SK-N-SH treated with all-trans-retinoic acid at 6 μM for 48 hours (cell line): ENCODE measurements at regions not wholly inside any gene's neighbourhood (a gene's known extent, or its start where the extent isn't known, plus 50 kb on each side); places are given as distances from the start of the nearest gene placed in this dataset.
"Not testable (repeated sequence)": the region's sequence is repeated elsewhere in the genome, so short reads cannot be mapped to it uniquely, and the experiment has no call there.

Experiments
- ATAC-seq: fragments of 200-7000 bp; cut with Tn5 transposase; 3 replicates; pipeline ENCODE4 v1.9.1; 2020; ENCODE audit warnings: mild to moderate bottlenecking, moderate library complexity
- BACH2 ChIP-seq: fragments of 250-450 bp; sonication (Bioruptor Pico); IDR thresholded peaks from 2 replicates; pipeline ENCODE4 v1.9.0; 2021; ENCODE audit warnings: mild to moderate bottlenecking, borderline replicate concordance
- CREB5 ChIP-seq: fragments of 250-450 bp; sonication (Bioruptor Pico); IDR thresholded peaks from 2 replicates; pipeline ENCODE4 v1.5.1; 2020; ENCODE audit warnings: low read depth, mild to moderate bottlenecking, moderate library complexity
- CSDC2 ChIP-seq: fragments of 250-450 bp; sonication (Bioruptor Pico); IDR thresholded peaks from 2 replicates; pipeline ENCODE4 v1.5.0; 2020; ENCODE audit warnings: mild to moderate bottlenecking, moderate library complexity
- ESRRG ChIP-seq: fragments of 250-450 bp; sonication (Bioruptor Pico); IDR thresholded peaks from 2 replicates; pipeline ENCODE4 v1.6.1; 2021; ENCODE audit warnings: mild to moderate bottlenecking
- GLIS3 ChIP-seq: fragments of 250-450 bp; sonication (Bioruptor Pico); IDR thresholded peaks from 2 replicates; pipeline ENCODE4 v1.5.0; 2020; ENCODE audit warnings: mild to moderate bottlenecking, moderate library complexity
- ISL1 ChIP-seq: fragments of 250-450 bp; sonication (Bioruptor Pico); IDR thresholded peaks from 2 replicates; pipeline ENCODE4 v2.1.2; 2022; ENCODE audit warnings: mild to moderate bottlenecking, moderate library complexity
- OSR1 ChIP-seq: fragments of 250-450 bp; sonication (Bioruptor Pico); IDR thresholded peaks from 2 replicates; pipeline ENCODE4 v1.8.0; 2022; ENCODE audit warnings: moderate library complexity, mild to moderate bottlenecking, inconsistent platforms
- POU6F1 ChIP-seq: fragments of 250-450 bp; sonication (Bioruptor Pico); IDR thresholded peaks from 2 replicates; pipeline ENCODE4 v1.8.0; 2021; ENCODE audit warnings: low read depth, mild to moderate bottlenecking, moderate library complexity, borderline replicate concordance
- RARB ChIP-seq: fragments of 250-450 bp; sonication (Bioruptor Pico); IDR thresholded peaks from 2 replicates; pipeline ENCODE4 v1.8.0; 2021; ENCODE audit warnings: mild to moderate bottlenecking, moderate library complexity
- SNAI2 ChIP-seq: fragments of 250-450 bp; sonication (Bioruptor Pico); IDR thresholded peaks from 2 replicates; pipeline ENCODE4 v1.5.0; 2020; ENCODE audit warnings: mild to moderate bottlenecking, moderate library complexity
- TOX ChIP-seq: fragments of 250-450 bp; sonication (Bioruptor Pico); IDR thresholded peaks from 2 replicates; pipeline ENCODE4 v1.8.0; 2021; ENCODE audit warnings: mild to moderate bottlenecking, moderate library complexity, borderline replicate concordance
- TSHZ2 ChIP-seq: fragments of 250-450 bp; sonication (Bioruptor Pico); IDR thresholded peaks from 2 replicates; pipeline ENCODE4 v1.5.0; 2020; ENCODE audit warnings: mild to moderate bottlenecking, moderate library complexity
- ZC3H10 ChIP-seq: fragments of 250-450 bp; sonication (Bioruptor Pico); IDR thresholded peaks from 2 replicates; pipeline ENCODE4 v1.5.1; 2021; ENCODE audit warnings: mild to moderate bottlenecking, moderate library complexity
- ZFP3 ChIP-seq: fragments of 250-450 bp; sonication (Bioruptor Pico); IDR thresholded peaks from 2 replicates; pipeline ENCODE4 v1.5.0; 2020; ENCODE audit warnings: mild to moderate bottlenecking, moderate library complexity
- ZFP30 ChIP-seq: fragments of 450-650 bp; formaldehyde crosslinking; IDR thresholded peaks from 2 replicates; pipeline ENCODE4 v1.5.0; 2022; ENCODE audit warnings: mild to moderate bottlenecking, moderate library complexity
- ZNF70 ChIP-seq: fragments of 450-650 bp; formaldehyde crosslinking; IDR thresholded peaks from 2 replicates; pipeline ENCODE4 v1.5.0; 2020; ENCODE audit warnings: mild to moderate bottlenecking, moderate library complexity
- ZNF8 ChIP-seq: fragments of 450-650 bp; formaldehyde crosslinking; IDR thresholded peaks from 2 replicates; pipeline ENCODE4 v1.5.0; 2020; ENCODE audit warnings: mild to moderate bottlenecking, moderate library complexity
- TF ChIP-seq, protein P1 (sequence below): fragments of 250-450 bp; sonication (Bioruptor Pico); IDR thresholded peaks from 2 replicates; pipeline ENCODE4 v1.5.1; 2021; ENCODE audit warnings: mild to moderate bottlenecking, moderate library complexity
- TF ChIP-seq, protein P2 (sequence below): fragments of 250-450 bp; sonication (Bioruptor Pico); IDR thresholded peaks from 2 replicates; pipeline ENCODE4 v1.8.0; 2020; ENCODE audit warnings: mild to moderate bottlenecking, moderate library complexity, borderline replicate concordance

DNA sequence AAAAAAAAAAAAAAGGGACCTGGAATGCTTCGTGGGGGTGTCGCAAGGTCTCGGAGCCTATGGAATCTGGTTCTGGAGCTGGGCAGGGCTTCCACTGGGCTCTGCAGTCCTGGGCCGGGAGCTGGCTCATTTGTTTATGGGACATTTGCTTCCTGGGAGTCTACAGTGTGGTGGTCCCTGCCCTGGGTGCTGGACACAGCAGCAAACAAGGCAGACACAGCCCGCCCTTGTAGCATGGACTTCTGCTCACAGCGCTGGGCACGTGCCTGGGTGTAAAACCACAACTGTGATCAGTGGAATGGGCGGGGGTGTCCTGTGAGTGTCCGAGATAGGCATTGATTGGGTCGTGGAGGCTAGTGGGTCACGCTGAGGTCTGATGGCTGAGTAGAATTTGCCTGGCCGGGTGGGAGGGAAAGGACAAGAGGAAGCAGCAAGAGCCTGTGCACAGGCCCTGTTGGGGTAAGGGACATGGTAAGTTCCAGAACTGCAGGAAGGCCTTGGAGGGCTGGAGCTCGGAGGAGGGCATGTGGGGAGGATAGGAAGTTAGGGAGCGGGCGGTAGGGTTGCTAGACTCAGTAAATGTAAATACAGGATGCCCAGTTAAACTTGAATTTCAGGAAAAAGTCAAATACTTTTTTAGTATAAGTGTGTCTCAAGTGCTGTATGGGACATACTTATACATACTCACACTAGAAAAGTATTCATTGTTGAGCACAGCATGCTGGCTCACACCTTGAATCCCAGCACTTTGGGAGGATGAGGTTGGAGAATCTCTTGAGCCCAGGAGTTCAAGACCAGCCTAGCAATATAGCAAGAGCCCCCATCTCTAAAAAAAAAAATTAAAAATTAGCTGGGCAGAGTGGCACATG is 61.3 kb upstream of the PMEPA1 start:
- ATAC-seq: no peak
- TF ChIP-seq SNAI2 (CRISPR knock-in tag) (no peak), ZFP3 (CRISPR knock-in tag) (no peak), GLIS3 (CRISPR knock-in tag) (no peak), OSR1 (CRISPR knock-in tag) (no peak), ZFP30 (CRISPR knock-in tag) (no peak), ESRRG (CRISPR knock-in tag) (no peak), POU6F1 (CRISPR knock-in tag) (no peak), RARB (CRISPR knock-in tag) (no peak), ISL1 (CRISPR knock-in tag) (no peak), ZNF8 (no peak), CREB5 (no peak)
- TF ChIP-seq, protein P1, sequence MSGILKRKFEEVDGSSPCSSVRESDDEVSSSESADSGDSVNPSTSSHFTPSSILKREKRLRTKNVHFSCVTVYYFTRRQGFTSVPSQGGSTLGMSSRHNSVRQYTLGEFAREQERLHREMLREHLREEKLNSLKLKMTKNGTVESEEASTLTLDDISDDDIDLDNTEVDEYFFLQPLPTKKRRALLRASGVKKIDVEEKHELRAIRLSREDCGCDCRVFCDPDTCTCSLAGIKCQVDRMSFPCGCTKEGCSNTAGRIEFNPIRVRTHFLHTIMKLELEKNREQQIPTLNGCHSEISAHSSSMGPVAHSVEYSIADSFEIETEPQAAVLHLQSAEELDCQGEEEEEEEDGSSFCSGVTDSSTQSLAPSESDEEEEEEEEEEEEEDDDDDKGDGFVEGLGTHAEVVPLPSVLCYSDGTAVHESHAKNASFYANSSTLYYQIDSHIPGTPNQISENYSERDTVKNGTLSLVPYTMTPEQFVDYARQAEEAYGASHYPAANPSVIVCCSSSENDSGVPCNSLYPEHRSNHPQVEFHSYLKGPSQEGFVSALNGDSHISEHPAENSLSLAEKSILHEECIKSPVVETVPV: no peak

DNA sequence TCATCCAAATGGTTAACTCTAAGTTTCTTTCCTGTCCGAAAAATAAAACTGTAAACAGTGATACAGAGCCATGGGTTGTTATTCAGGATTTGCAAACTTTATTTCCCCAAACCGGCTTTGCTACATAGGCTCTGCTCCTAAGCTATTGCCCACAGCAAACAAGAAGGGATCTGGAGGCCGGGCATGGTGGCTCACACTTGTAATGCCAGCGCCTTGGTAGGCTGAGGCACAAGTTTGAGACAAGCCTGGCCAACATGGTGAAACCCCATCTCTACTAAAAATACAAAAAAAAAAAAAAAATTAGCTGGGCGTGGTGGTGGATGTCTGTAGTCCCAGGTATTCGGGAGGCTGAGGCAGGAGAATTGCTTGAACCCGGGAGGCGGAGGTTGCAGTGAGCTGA is 60.6 kb upstream of the PMEPA1 start:
- not testable (repeated sequence) for ATAC-seq

- no peak for ATAC-seq
Measured at GRCh38 chr20:57769756-57770155, 59.9 kb upstream of the PMEPA1 start.

GRCh38 chr20:57768519-57768918 is 58.7 kb upstream of the PMEPA1 start:
- no peak for ATAC-seq
- TF ChIP-seq ZNF70 (no peak), TOX (no peak), POU6F1 (CRISPR knock-in tag) (no peak), ZFP3 (CRISPR knock-in tag) (no peak), TSHZ2 (CRISPR knock-in tag) (no peak)
- TF ChIP-seq, protein P1: no peak
- TF ChIP-seq, all 23 proteins: peak for 0

More at GRCh38 chr20:57769756-57770155, 59.9 kb upstream of the PMEPA1 start:
- no peak for TF ChIP-seq BACH2 (CRISPR knock-in tag)
- no peak for TF ChIP-seq CREB5
- no peak for TF ChIP-seq ZC3H10 (CRISPR knock-in tag)
- no peak for TF ChIP-seq CSDC2 (CRISPR knock-in tag)
- TF ChIP-seq, protein P2, sequence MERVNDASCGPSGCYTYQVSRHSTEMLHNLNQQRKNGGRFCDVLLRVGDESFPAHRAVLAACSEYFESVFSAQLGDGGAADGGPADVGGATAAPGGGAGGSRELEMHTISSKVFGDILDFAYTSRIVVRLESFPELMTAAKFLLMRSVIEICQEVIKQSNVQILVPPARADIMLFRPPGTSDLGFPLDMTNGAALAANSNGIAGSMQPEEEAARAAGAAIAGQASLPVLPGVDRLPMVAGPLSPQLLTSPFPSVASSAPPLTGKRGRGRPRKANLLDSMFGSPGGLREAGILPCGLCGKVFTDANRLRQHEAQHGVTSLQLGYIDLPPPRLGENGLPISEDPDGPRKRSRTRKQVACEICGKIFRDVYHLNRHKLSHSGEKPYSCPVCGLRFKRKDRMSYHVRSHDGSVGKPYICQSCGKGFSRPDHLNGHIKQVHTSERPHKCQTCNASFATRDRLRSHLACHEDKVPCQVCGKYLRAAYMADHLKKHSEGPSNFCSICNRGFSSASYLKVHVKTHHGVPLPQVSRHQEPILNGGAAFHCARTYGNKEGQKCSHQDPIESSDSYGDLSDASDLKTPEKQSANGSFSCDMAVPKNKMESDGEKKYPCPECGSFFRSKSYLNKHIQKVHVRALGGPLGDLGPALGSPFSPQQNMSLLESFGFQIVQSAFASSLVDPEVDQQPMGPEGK: no peak
